T-cell (primary cell): ENCODE measurements at regions not wholly inside any gene's neighbourhood (a gene's known extent, or its start where the extent isn't known, plus 50 kb on each side); places are given as distances from the start of the nearest gene placed in this dataset.

Source experiments
- ATAC-seq, 4 experiments: fragments of 200-7000 bp in 3 of 4; fragments of 150-1000 bp in 1 of 4; cut with Tn5 transposase; replicated peaks in 1 of 4; 1 replicate in 3 of 4; 2 replicates in 1 of 4; pipeline ENCODE4 v1.10.0; 2021; ENCODE audit warnings: moderate library complexity in 3 of 4, mild to moderate bottlenecking in 2 of 4, moderate number of reproducible peaks in 1 of 4
- CTCF ChIA-PET, 2 donors: fragments of 300-600 bp; sonication (Branson Sonifier 250); formaldehyde crosslinking; loops; one replicate each; lab custom pipeline; 2022; ENCODE audit warnings: antibody characterized with exemption in 2 of 2; lab: Charles Lee
- POLR2A ChIA-PET, 2 donors: fragments of 300-600 bp; sonication (Branson Sonifier 250); formaldehyde crosslinking; loops; one replicate each; lab custom pipeline; 2022; ENCODE audit warnings: antibody characterized with exemption in 2 of 2; lab: Charles Lee
- DNase-seq, 35 experiments: peaks; one replicate each; pipeline versions ENCODE4 v3.0.0 to v3.0.0-alpha.2; 2013 to 2023
- H3K27ac ChIP-seq: one replicate; pipeline ENCODE4 v1.5.1; 2013; ENCODE audit warnings: low read length
- H3K27me3 ChIP-seq, 2 experiments: replicated peaks in 1 of 2; 1 replicate in 1 of 2; 2 replicates in 1 of 2; pipeline versions ENCODE4 v1.6.1 to v1.7.0; 2013; ENCODE audit warnings: low read length in 1 of 2, mixed read lengths in 1 of 2; ENCODE audit not compliant: control insufficient read depth in 2 of 2, insufficient read depth in 2 of 2; ENCODE audit errors: extremely low read depth in 1 of 2
- H3K36me3 ChIP-seq, 2 donors: 1 replicate in 1 of 2; 2 replicates in 1 of 2; pipeline versions ENCODE4 v1.6.1 to v1.7.0; 2013; ENCODE audit warnings: low read length in 1 of 2; ENCODE audit not compliant: control insufficient read depth in 2 of 2, insufficient read depth in 1 of 2; ENCODE audit errors: extremely low read depth in 1 of 2
- H3K4me1 ChIP-seq, 2 experiments: 1 replicate in 1 of 2; 2 replicates in 1 of 2; pipeline versions ENCODE4 v1.6.1 to v1.7.0; 2013; ENCODE audit warnings: low read length in 2 of 2, mixed read lengths in 1 of 2; ENCODE audit not compliant: insufficient read depth in 2 of 2, control insufficient read depth in 1 of 2; ENCODE audit errors: extremely low read depth in 1 of 2
- H3K4me3 ChIP-seq, 2 donors: 1 replicate in 1 of 2; 2 replicates in 1 of 2; pipeline versions ENCODE4 v1.5.1 to v1.7.0; 2013; ENCODE audit warnings: mild to moderate bottlenecking in 2 of 2, low read length in 1 of 2, moderate library complexity in 1 of 2; ENCODE audit not compliant: control insufficient read depth in 1 of 2; ENCODE audit errors: extremely low read depth in 1 of 2
- H3K9me3 ChIP-seq: 2 replicates; pipeline ENCODE4 v1.7.0; 2013
- H3K27ac Mint-ChIP-seq, 2 donors: one replicate each; pipeline ENCODE4 v1.8.0; 2020 to 2021; ENCODE audit warnings: mild to moderate bottlenecking in 2 of 2, mixed read lengths in 2 of 2
- H3K27me3 Mint-ChIP-seq, 2 donors: one replicate each; pipeline ENCODE4 v1.8.0; 2021 to 2022; ENCODE audit warnings: mixed read lengths in 2 of 2
- H3K36me3 Mint-ChIP-seq: one replicate; pipeline ENCODE4 v1.8.0; 2021; ENCODE audit warnings: mixed read lengths
- H3K4me1 Mint-ChIP-seq, 3 donors: one replicate each; pipeline ENCODE4 v1.8.0; 2020 to 2022; ENCODE audit warnings: mixed read lengths in 3 of 3, mild to moderate bottlenecking in 1 of 3
- H3K4me3 Mint-ChIP-seq, 3 donors: one replicate each; pipeline ENCODE4 v1.8.0; 2020 to 2022; ENCODE audit warnings: mild to moderate bottlenecking in 3 of 3, mixed read lengths in 3 of 3, moderate library complexity in 3 of 3
- H3K9me3 Mint-ChIP-seq, 3 donors: one replicate each; pipeline ENCODE4 v1.8.0; 2020 to 2022; ENCODE audit warnings: mixed read lengths in 3 of 3
- WGBS: methylation state at CpG from one replicate; pipeline ENCODE4 v1.1.5; 2013; ENCODE audit warnings: missing lambda C conversion rate; ENCODE audit not compliant: insufficient coverage; 5-methylcytosine and 5-hydroxymethylcytosine counted together

DNA sequence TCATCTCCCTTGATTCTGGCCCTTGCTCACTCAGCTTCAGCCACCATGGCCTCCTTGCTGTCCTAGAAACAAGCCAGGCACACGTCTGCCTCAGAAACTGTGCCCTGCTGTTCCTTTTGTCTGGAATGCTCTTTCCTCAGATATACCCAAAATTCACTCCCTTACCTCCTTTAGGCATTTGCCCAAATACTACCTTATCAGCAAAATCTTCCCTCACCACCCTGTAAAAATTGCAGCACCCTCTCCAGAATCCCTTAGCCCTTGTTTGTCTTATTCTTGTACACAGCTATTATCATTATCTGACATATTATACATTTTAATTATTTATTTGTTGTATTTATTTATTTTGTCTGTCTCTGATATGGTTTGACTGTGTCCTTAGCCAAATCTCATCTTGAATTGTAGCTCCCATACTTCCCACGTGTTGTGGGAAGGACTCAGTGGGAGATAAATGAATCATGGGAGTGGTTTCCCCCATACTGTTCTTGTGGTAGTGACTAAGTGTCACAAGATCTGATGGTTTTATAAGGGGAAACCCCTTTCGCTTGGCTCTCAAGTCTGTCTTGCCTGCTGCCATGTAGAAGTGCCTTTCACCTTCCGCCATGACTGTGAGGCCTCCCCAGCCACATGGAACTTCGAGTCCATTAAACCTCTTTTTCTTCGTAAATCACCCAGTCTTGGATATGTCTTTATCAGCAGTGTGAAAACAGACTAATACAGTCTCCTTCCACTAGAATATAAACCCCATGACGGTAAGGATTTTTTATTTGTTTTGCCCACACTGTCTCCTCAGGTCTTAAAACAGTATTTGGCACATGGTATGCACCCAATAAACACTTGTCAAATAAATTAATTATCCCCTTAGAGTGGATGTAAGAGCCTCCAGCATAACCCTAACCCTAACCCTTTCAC lies 60.0 kb upstream of the STT3B start:
- H3K4me3 Mint-ChIP-seq: no peak overlapping the region
- 66% methylated on average over 5 of the region's 7 CpGs for WGBS
- Histone ChIP-seq H3K27me3 (no peaks in the 10 kb centered on the region), H3K4me1 (no peaks in the 10 kb centered on the region), H3K27ac (no peak overlapping the region), H3K9me3 (no peaks in the 10 kb centered on the region), H3K4me3 (no peak overlapping the region), H3K36me3 (no peaks in the 10 kb centered on the region)
- peak in 3 of 4 experiments; percentile 45 to 64 (median 45) for ATAC-seq
- ChIA-PET CTCF (interaction anchor here (0.6 to 1.0 kb wide), 2 partner anchors 44 to 58 kb away, joined by 3 read pairs; no protein-coding TSS in a partner anchor), POLR2A (interaction anchor here in 1 of 2 donors (0.5 kb wide), 1 partner anchor 488 kb away, joined by 10 read pairs; no protein-coding TSS in a partner anchor)
- peak in 2 of 35 experiments; percentile 4 to 36 for DNase-seq
- peaks cover 0 to 9% (median 4%) of the 10 kb centered on the region in 3 donors for H3K9me3 Mint-ChIP-seq
- peaks cover 21% of the 10 kb centered on the region for H3K36me3 Mint-ChIP-seq
- H3K27me3 Mint-ChIP-seq: no peaks in the 10 kb centered on the region
- H3K27ac Mint-ChIP-seq: peak overlapping the region in 1 of 2 donors; percentile 71
- H3K4me1 Mint-ChIP-seq: peaks cover 14 to 28% (median 26%) of the 10 kb centered on the region in 3 donors

DNA sequence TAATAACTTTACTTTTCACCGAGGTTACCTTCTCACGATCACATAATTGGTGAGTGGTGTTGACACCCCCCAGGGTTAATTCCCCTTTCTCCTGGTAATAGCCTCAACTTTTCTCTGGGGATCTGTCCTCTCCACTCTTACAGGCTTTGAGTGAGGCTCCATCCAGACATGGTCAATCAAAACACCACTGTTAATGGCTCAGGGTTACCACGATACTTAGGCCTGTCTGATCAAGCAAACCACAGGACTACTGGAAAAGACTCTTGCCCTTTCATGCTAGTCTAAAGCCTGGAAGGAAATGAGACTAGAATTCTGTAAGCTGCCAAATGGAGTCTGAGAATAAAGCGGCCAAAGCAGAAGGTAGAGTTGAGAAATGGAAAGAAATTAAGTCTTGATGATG lies 56.5 kb upstream of the STT3B start:
- H3K36me3 Mint-ChIP-seq: peaks cover 19% of the 10 kb centered on the region
- H3K9me3 Mint-ChIP-seq: peaks cover 3 to 10% (median 9%) of the 10 kb centered on the region in 3 donors
- Histone ChIP-seq H3K9me3 (no peaks in the 10 kb centered on the region), H3K27ac (no peak overlapping the region), H3K4me3 (no peak overlapping the region), H3K36me3 (no peaks in the 10 kb centered on the region), H3K27me3 (no peaks in the 10 kb centered on the region), H3K4me1 (no peaks in the 10 kb centered on the region)
- no peak overlapping the region for H3K4me3 Mint-ChIP-seq
- WGBS: no CpG with 5 or more reads among the region's 4 CpGs
- H3K27me3 Mint-ChIP-seq: no peaks in the 10 kb centered on the region
- peaks cover 9 to 16% (median 15%) of the 10 kb centered on the region in 3 donors for H3K4me1 Mint-ChIP-seq
- no peak for DNase-seq
- POLR2A ChIA-PET: no interaction called here
- CTCF ChIA-PET: no interaction called here
- ATAC-seq: no peak
- no peak overlapping the region for H3K27ac Mint-ChIP-seq

DNA sequence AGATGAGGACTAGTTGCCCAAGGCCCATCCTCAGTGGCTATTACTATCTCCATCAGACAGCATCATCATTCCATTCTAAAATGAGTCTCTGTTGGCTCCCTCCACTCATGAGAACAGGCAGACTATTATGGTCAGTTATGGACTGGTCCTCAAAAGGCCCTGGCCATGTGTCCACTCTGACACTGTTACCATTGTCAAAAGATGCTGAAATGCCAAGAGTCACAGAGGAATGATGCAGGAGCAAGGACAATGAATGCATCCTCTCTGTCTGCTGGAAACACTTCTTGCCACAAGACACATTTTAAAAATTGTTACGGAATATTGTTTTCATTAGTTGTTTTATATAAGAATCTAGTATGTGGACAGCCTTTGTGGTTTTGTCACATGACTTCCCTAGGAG lies 53.3 kb upstream of the STT3B start:
- WGBS: no CpG with 5 or more reads among the region's 1 CpG
- no peak for ATAC-seq
- no peak overlapping the region for H3K4me3 Mint-ChIP-seq
- no peak overlapping the region for H3K4me3 ChIP-seq
- H3K27me3 ChIP-seq: no peaks in the 10 kb centered on the region
- no peaks in the 10 kb centered on the region for H3K4me1 ChIP-seq
- no peaks in the 10 kb centered on the region for H3K27me3 Mint-ChIP-seq
- CTCF ChIA-PET: no interaction called here
- H3K36me3 ChIP-seq: no peaks in the 10 kb centered on the region
- no peak overlapping the region for H3K27ac ChIP-seq
- no peaks in the 10 kb centered on the region for H3K9me3 ChIP-seq
- H3K27ac Mint-ChIP-seq: no peak overlapping the region
- peaks cover 0 to 2% (median 0%) of the 10 kb centered on the region in 3 donors for H3K4me1 Mint-ChIP-seq
- POLR2A ChIA-PET: no interaction called here
- peaks cover 9% of the 10 kb centered on the region for H3K36me3 Mint-ChIP-seq
- H3K9me3 Mint-ChIP-seq: peaks cover 3 to 5% (median 4%) of the 10 kb centered on the region in 3 donors
- no peak for DNase-seq

DNA sequence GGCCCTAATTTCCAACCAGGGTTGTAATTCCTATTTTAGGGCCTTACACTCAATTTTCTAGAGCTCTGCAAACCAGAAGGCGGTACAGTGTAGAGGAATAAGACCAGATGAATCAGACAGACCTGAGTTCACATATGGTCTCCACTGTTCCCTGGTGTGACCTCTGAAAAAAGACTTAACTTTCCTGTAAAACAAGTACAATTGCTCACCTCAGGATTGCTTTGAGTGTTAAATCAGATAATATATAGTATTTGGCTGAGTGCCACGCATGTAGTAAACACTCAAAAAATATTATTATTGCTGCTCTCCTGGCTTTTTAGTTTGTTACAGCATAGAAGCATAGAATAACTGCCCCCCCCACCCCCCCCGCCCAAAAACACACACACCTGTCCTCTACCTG lies 51.0 kb upstream of the STT3B start:
- no peak for ATAC-seq
- no peaks in the 10 kb centered on the region for H3K4me1 ChIP-seq

DNA sequence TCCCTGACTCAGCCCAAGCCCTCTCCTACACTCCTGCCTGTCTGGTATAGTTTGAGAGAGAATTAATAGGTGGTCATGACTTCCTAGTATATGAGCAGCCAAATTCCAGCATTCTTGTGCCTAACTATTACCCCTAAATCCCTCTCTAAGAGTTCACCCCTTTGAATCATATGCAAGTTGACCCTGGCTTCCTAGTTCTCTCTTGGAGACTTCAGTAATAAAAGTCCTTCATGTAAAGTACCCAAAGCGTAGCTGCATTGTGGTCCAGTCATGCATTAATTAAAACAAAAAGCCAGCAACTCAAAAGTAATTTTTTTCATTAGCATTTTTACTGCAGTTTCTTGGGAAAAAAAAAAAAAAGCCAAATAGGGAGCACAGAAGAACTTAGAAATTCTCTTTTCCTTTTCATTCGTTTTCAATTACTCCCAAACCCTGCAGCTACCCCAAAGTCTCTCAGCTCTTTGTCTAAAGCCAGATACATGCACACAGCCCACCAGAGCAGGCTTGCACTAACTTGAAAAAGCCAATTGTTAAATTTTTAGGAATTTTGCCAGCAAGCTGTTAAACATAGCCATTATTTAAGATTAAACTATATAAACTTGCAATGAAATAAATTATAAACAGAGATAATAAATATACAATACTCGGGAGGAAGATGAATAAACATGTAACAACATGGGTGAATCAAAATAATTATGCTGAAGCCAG lies 50.1 kb upstream of the STT3B start:
- Histone ChIP-seq H3K27ac (no peak overlapping the region), H3K9me3 (no peaks in the 10 kb centered on the region), H3K4me3 (no peak overlapping the region), H3K36me3 (no peaks in the 10 kb centered on the region), H3K4me1 (no peaks in the 10 kb centered on the region), H3K27me3 (no peaks in the 10 kb centered on the region)
- ChIA-PET POLR2A (interaction anchor here in 1 of 2 donors (0.7 kb wide), 1 partner anchor 48 kb away, joined by 6 read pairs; no protein-coding TSS in a partner anchor), CTCF (no interaction called here)
- Mint-ChIP-seq H3K4me3 (no peak overlapping the region), H3K4me1 (peaks cover 0 to 6% (median 5%) of the 10 kb centered on the region in 3 donors), H3K36me3 (peaks cover 6% of the 10 kb centered on the region), H3K9me3 (peaks cover 2 to 5% (median 3%) of the 10 kb centered on the region in 3 donors), H3K27me3 (no peaks in the 10 kb centered on the region), H3K27ac (no peak overlapping the region)
- DNase-seq: no peak
- no CpG with 5 or more reads among the region's 3 CpGs for WGBS
- no peak for ATAC-seq

More for the DNA sequence above, 51.0 kb upstream of the STT3B start:
- Mint-ChIP-seq H3K4me1 (peaks cover 0 to 6% (median 5%) of the 10 kb centered on the region in 3 donors), H3K9me3 (peaks cover 3 to 5% (median 4%) of the 10 kb centered on the region in 3 donors), H3K27me3 (no peaks in the 10 kb centered on the region), H3K36me3 (peaks cover 9% of the 10 kb centered on the region), H3K27ac (no peak overlapping the region), H3K4me3 (no peak overlapping the region)
- CTCF ChIA-PET: interaction anchor here in 1 of 2 donors (0.5 kb wide), 1 partner anchor 773 kb away, joined by 3 read pairs; no protein-coding TSS in a partner anchor
- no peak overlapping the region for H3K4me3 ChIP-seq
- POLR2A ChIA-PET: interaction anchor here in 1 of 2 donors (0.7 kb wide), 1 partner anchor 35 kb away, joined by 3 read pairs; no protein-coding TSS in a partner anchor
- no peak for DNase-seq
- no CpG with 5 or more reads among the region's 3 CpGs for WGBS
- no peaks in the 10 kb centered on the region for H3K9me3 ChIP-seq
- no peaks in the 10 kb centered on the region for H3K27me3 ChIP-seq
- no peaks in the 10 kb centered on the region for H3K36me3 ChIP-seq
- no peak overlapping the region for H3K27ac ChIP-seq
